ENCODE measurements at regions not wholly inside any gene's neighbourhood (a gene's known extent, or its start where the extent isn't known, plus 50 kb on each side); places are given as distances from the start of the nearest gene placed in this dataset.

GRCh38 chr10:57188846-57189245 lies 827.8 kb upstream of the ZWINT start:
- no peak for TF ChIP-seq CTCF (IDR thresholded peaks at IDR 0.05)
- no peak for TF ChIP-seq EP300 (IDR thresholded peaks at IDR 0.05)

All from stomach (tissue), 4 donors.